ENCODE measurements at regions not wholly inside any gene's neighbourhood (a gene's known extent, or its start where the extent isn't known, plus 50 kb on each side); places are given as distances from the start of the nearest gene placed in this dataset.

GRCh38 chr6:8155259-8156012 lies 53.1 kb upstream of the EEF1E1 start:
- TF ChIP-seq CTCF (IDR thresholded peaks at IDR 0.05; ENCODE audit: low read depth, low read length) = no peak
- no peak for TF ChIP-seq EZH2phosphoT487 (IDR thresholded peaks at IDR 0.05; ENCODE audit: low read depth)

Data from OCI-LY3 (cell line).